ENCODE measurements at regions not wholly inside any gene's neighbourhood (a gene's known extent, or its start where the extent isn't known, plus 50 kb on each side); places are given as distances from the start of the nearest gene placed in this dataset.
A peak's percentile ranks its signal among the peaks of the same experiment; 100 is the strongest.

DNA sequence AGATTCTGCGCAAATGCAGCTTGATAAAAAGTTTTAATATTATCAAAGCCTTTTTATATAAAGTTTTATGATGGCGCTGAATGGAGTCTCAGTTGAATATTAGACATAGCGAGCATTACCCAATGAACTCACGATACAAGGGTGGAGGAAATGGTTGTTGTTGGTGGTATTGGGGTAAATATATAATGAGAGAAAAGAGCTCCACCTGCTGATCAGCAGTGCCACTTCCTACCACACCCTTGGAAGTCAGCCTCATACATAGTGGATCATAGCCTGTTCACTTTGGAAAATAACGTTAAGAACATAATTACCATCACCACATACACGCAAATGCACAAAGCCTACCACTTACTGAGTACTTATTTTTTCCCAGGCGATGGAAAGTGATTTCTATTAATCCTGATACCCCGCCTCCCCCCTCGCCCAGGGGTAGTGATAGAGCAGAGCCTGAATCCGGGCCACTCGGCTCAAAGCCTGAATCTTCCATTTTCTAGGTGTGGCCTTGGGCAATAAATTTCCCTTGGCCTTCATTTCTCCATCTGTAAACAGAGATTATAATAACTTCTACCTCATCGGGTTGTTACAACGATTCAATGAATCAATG, 358.3 kb downstream of the KLF5 start:
- H3K27ac ChIP-seq, result no peak overlapping the region
- H3K4me3 ChIP-seq, result no peak overlapping the region

DNA sequence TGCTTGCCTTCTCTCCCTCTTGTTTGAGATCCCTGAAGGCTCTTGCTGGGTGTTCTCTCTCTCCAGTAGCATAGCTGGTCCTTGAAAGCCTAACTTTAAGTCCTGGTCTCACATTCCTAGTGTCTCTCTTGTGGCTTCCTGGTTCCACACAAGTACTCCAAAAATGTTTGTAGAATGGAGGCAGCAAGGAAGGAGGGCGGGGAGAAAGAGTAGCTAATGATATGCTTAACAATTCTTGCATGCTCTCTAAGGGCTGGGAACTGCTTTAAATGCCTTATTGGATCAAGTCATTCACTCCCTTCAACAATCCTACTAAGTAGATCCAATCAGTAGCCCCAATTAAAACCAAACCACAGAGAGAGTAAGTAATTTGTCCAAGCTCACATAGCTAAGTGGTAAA, 357.3 kb downstream of the KLF5 start:
- H3K27ac ChIP-seq, result peak overlapping the region in 1 of 21 experiments; percentile 21

DNA sequence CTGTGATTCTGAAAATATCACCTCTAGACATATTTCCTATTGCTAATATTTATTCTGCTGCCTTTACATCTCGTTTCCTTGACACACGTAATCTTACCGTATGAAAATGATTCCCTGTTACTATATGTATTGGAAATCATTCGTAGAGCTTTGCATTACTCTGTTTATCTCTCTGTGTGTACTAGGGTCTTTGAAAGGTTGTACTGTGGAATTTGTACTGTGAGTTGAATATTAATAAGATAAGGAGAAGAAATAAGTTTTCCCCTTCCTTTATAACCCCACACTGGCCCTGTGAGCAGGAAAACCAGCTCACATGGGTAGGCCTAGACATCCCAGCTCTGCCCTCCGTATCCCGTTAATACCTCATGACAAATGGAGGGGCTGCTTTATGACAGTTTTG, 354.9 kb downstream of the KLF5 start:
- Histone ChIP-seq H3K4me3 (no peak overlapping the region), H3K27ac (no peak overlapping the region)

More for the DNA sequence above, 357.3 kb downstream of the KLF5 start:
- H3K4me3 ChIP-seq, result no peak overlapping the region

DNA sequence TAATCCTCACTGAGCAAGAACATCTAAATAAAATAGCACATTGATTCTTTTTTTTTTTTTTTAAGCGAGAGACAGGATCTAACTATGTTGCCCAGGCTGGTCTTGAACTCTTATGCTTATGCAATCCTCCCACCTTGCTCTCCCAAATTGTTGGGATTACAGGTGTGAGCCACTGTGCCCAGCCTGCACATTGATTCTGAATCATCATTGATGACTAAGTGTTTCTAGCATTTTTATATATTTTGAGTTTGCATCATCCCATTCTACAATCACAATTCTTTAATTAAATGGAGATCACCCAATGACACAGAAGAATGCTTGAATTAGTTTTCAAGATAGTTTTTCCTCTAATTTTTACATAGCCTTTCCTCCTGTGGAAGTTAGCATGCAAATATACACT, 354.1 kb downstream of the KLF5 start:
- Histone ChIP-seq H3K27ac (no peak overlapping the region), H3K4me3 (no peak overlapping the region)

DNA sequence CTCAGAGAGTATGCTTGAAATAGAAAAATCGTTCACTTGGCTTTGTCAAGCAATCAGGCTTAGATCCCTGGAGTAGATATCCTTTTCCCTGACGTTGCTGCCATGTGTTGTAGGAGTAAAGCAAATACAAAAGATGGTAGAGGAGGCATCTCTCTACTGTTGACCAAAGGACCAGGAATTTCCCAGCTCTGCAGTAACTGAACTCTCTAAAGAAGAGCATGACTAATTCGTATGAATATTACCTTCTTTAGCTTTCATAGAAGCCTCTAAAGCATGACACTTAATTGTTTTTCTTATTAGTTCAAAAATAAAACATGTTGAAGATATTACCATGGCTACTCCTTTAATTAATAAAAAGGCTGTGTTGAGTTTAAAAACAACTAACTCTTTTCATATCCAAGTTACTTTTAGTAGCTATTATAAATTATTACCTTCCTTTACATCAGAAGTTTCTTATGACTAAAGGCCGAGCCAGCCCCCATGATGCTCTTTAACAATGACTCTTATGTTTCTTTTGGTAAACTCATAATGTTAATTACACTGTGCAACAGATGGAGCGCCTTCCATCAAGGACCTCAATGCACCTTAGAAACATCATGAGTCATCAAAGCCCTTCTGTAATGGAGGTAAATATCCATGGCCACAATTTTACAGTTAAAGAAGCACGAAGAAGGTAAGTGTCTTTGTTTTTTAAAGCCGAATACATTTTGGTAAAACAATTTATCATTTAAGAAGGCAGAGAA, 352.4 kb downstream of the KLF5 start:
- Histone ChIP-seq H3K27ac (no peak overlapping the region), H3K4me3 (no peak overlapping the region)

DNA sequence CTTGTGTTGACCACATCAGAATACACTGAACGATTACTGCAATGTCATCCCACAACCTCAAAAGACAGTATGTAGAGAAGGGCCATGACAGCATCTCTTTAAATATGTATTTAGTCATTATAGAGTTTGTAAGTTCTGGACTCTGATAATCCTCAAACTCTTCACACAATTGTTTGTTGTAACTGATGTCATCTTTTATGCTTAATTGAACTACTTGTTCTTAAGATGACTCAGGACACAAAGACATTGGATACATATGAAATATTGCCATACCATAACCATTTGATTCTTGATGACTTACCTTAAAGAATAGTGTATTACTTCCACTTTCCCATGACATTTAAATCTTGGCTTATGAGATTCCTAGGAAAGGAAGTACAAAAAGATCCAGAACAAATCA, 347.6 kb downstream of the KLF5 start:
- Histone ChIP-seq H3K4me3 (no peak overlapping the region), H3K27ac (peak overlapping the region in 1 of 21 experiments; percentile 12)

DNA sequence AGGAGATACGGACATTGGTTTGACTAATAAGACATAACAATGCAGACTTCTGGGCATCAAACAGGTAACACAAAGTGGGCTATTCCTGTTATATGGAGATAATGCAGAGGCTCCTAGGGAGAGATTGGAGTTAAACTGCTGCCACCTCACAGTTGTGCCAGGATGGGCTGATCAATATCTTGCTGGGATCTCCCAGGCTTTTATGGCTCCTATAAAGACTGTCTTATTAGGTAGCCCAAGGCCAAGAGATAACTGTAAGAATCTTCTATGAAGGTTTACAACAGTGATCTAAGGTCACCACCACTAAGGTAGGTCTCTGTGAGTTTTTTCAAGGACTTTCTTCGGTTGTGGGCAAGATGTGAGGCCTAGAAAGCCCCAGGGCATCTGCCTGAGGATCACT, 345.8 kb downstream of the KLF5 start:
- H3K4me3 ChIP-seq, result no peak overlapping the region
- H3K27ac ChIP-seq, result peak overlapping the region in 1 of 21 experiments; percentile 12

DNA sequence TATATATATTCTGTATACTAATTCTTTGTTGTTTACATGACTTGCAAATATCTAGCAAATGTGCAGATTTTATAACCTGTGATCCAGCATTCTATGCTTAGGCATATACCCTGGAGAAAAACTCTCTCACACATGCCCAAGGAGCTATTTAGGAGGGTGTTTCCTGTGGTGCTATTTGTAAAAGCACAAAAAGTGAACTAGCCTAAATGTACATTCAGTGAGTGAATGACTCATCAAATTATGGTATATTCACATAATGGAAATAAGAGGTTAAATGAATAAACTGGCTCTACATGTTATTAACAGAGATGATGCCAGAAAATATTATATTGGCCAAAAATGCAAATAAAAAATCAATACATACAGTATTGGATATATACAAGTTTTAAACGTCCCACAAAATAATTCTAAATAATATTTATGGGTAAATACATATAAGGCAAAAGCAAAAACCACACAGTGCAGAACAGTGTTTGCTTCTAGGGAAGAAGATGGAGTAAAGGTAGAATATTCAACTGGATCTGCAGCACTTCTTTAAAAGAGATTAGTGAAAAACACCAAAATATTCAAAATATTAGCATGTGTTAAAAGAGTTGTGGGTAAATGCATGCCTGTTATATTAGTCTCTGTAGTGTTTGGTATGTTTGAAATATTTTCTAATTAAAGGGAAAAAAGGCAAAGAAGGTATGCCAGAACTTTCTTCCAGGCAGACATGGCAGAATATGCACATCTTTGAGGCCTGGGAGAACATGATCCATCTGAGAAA, 344.7 kb downstream of the KLF5 start:
- H3K4me3 ChIP-seq, result no peak overlapping the region
- H3K27ac ChIP-seq, result no peak overlapping the region

DNA sequence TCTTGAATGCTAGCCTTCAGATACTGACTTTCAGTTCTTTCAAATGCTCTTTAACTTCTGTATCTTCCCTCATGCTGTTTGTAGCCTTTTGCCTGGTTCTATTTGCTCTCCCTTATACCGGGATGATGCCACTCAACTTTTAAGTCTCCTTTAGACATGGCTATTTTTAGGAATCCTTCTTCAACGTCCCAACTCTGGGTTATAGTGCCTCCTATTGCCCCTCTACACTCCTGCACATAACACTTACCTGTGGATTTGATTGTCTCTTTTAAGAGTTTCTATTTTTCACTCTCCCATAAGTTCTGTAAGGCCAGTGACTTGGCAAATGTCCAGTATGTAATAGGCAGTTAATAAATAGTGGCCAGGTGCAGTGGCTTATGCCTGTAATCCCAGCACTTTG, 343.0 kb downstream of the KLF5 start:
- Histone ChIP-seq H3K4me3 (no peak overlapping the region), H3K27ac (no peak overlapping the region)

DNA sequence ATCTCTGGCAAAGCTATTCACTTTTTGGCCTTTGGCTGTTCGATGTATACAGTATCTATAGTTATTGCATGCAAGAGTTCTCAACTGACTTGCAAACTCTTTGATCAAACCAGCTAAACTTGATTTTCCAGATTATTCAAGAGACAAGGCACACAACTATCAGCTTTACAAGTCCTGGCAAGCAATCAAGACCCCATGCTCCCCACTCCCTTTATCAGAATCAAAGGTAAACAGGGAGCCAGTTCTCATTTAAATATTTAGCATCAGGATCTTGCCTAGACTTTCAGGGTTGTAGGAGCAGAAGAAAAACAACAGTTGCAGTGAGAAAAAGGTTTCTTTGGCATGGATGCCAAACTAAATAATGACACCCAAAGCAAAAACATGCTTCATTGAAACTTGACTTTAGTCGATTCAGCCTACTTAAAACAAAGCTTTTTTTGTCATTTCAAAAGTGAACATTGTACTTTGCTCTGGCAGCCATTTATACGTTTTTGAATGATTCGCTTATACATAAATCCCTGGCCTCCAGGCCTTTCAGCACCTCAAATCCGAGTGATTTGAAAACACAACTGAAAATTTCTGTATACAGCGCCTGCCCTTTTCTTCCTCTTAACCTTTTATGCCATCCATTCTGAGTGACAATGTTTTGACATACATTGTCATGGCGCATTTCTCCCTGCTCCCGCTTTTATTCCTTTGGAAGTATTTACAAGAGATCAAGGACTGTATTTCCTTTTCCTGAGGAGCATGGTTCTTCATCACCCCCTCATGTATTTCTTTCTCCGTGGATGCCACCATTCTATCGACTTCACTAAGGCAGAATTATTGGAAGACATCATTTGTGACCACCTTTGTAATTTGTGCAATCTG, 340.8 kb downstream of the KLF5 start:
- peak overlapping the region in 12 of 21 experiments; percentile 31 to 80 (median 52) for H3K27ac ChIP-seq
- H3K4me3 ChIP-seq, result no peak overlapping the region

DNA sequence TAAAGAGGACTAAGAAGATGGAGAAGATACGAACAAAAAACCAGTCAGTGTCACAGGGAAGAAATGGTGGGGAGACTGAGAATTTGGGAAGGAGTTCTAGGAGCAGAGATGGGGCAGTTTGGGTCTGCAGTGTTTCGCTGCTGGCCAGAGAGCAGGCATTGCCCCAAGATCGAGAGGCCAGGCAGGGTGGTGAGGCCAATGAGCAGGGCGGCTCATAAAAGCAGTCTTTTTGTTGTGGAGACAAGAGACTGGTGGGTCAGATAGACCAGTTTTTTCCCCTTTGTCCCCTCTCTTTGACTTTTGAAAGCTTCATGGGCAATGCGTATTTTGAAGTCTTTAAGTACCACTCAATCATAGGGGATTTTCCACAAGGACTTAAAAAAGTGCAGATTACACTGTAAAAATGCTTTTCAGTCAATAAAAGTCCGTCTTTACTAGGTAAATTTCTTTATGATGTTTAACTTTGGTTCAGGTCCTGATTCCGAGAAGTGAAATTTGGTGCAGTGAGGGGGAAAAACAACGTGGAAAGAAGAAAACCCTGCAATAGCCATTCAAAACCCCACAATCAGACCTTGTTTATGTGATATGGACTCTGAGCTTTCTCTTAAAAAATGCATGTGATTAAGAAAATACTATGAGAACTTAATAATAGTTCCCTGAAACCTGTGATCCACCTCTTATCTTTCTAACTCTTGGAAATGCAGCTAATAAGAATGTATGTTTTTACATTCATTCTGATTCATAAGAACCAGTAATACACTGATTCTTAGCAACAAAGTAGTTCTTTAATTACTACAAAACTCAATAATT, 338.9 kb downstream of the KLF5 start:
- Histone ChIP-seq H3K27ac (peak overlapping the region in 5 of 21 experiments; percentile 37 to 80 (median 55)), H3K4me3 (no peak overlapping the region)

DNA sequence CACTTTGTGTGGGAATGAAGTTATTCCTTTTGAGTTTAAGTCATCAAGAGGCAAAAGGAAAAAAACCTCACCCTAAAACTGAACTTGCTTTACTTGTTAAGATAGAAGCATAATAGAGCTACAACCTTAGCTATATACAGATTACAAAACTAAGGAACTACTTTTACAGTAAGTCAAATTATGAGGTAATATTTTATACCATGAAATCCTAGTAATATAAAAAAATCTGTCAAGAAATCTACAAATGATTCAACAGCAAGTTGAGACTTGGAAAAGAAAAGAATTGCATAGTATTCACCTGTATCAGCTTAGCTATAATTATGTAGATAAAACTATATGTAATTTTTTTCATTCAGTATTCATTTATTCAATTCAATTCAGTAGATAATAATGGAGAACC, 335.3 kb downstream of the KLF5 start:
- H3K27ac ChIP-seq, result peak overlapping the region in 5 of 21 experiments; percentile 21 to 55 (median 29)
- H3K4me3 ChIP-seq, result no peak overlapping the region

DNA sequence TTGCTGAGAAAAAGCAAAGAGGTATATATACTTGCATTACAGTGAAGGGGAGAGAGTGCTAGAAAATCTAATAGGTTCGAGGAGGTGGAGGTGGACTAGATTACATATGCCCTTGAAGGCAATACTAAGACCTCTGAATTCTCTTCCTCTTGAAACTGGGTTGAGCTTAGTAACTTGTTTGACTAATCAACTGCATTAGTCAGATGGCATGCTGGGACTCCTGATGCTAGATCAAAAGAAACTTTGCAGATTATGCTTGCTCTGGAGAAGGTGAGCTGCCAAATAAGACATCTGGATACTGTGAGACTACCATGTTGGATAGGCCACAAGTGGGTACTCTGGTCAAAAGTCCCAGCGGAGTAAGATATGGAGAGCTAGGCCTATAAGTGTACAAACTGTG, 331.3 kb downstream of the KLF5 start:
- no peak overlapping the region for H3K4me3 ChIP-seq
- peak overlapping the region in 1 of 21 experiments; percentile 13 for H3K27ac ChIP-seq

DNA sequence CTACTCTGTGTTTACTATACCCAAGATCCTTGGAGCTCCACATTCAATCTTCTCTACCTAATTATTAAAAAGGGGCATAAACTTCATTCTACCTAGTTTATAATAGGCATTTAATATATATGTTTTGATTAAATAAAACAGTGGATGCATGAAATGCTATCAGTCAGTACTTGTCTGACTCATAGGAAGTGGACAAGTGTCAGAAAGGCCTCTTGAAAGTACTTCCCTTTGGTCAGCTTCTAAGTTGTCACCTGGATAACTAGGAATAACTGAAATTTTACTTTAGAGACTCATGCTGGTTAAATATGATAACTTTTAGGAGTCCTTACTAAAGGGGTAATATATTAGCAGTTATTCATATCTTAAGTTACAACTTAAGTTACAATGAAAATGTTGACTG, 329.8 kb downstream of the KLF5 start:
- Histone ChIP-seq H3K27ac (no peak overlapping the region), H3K4me3 (no peak overlapping the region)

DNA sequence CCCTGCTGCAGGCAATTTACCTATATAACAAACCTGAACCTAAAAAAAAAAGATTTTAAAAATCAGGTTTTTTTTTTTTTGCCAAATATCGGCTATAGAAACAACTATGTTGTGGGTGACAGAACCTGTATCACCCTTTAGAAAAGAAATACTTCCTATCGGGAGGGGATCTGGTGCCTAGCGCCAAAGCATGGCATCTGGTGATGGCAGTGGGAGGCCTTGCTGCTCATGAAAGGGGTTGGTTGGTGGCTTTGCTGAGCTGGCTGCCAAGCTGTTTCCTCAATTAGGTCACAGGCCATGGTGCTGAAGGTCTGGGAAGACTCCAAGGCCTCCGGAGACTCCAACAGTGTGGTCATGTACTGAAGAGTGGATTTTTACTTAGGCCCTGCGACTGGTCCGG, 328.5 kb downstream of the KLF5 start:
- H3K4me3 ChIP-seq, result no peak overlapping the region

DNA sequence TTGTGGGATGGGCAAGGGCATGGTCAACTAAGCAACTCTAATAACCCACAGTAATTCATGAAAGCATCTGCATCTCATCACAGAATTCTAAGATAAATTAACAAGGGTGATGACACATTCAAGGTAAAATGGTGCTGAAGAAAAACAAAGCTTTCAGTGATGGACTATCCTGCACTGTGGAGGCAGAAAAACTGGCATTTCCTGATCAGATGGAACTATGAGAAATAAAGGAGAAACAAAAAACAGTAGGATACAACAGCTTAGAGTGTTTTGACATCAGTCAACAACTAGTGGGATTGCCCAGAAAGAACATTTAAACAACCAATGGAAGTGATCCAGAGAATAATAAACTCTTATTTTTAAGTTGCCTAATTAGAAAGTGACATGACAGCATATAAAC, 327.0 kb downstream of the KLF5 start:
- H3K27ac ChIP-seq, result no peak overlapping the region
- no peak overlapping the region for H3K4me3 ChIP-seq

More for the DNA sequence above, 328.5 kb downstream of the KLF5 start:
- H3K27ac ChIP-seq, result no peak overlapping the region

DNA sequence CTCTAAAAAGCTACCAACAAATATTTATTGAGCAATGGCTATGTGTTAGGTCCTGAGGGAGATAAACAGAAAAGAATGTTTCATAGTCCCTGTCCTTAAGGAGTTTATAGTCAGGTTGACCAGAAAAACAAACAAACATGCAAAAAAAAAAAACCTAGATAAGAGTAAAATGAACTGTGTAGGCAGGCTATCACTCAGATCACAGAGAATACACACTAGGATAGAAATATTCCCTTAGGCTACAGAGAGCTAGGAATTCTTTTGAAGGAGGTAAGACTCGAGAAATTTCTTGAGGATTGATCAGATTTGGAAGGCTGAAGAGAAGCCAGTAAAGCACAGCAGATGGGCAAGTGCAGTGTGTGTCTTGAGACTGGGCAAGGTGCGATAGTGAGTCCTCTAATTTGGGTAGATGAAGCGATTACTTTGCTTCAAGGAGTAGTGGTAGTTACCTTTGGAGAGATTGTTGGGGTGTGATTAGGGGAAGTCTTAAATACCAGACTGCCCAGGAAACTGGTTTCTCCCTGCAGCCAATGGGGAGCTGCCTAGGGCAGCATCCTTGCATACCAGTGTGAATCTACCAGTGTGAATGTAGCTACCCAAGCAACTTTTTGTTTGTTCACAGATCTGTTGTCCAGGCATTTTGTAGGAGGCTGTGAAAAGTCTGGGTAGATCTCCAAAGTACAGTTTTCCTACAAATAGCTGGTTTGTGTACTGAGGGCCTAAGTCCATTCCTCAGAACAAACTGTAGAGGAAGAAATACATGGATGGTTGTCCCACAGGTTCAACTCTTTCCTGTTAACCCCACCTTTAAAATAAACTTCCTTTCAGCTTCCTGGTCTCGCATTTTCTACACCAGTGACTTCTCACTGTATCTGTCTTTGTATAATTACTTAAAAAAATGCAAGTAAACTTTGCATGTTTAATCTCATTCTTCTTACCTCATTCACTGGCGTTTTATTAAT, 314.1 kb downstream of the KLF5 start:
- Histone ChIP-seq H3K27ac (peak overlapping the region in 8 of 21 experiments; percentile 8 to 67 (median 32)), H3K4me3 (no peak overlapping the region)

DNA sequence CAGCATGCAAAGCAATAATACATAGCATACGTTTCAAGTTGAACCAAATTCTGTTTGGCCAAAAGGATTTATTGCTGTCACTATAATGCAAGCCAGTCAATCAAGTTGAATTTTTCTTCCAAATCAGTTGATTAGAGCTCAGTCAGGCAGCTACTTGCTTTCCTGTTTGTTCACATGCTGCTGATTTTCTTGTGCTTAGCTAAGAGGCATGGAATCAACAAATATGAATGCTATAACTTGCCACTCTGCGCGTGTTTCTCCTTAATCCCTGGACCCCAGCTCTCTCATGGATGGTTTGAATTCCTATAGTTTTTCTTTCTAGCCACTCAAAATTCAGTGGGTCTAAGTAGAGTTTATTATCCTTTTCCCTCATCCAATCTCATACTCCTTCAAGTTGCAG, 311.3 kb downstream of the KLF5 start:
- Histone ChIP-seq H3K4me3 (no peak overlapping the region), H3K27ac (peak overlapping the region in 9 of 21 experiments; percentile 2 to 73 (median 59))
